ENCODE measurements at regions not wholly inside any gene's neighbourhood (a gene's known extent, or its start where the extent isn't known, plus 50 kb on each side); places are given as distances from the start of the nearest gene placed in this dataset.

- Histone ChIP-seq H2BK5ac (ENCODE audit: low read depth, low read length, poor library complexity, severe bottlenecking) (no peak overlapping the region), H3K79me1 (ENCODE audit: low read depth in 1 of 2, low read length in 2 of 2) (no peaks in the 10 kb centered on the region), H3K4ac (ENCODE audit: low read depth, low read length) (no peak overlapping the region), H3K36me3 (ENCODE audit: control insufficient read depth, insufficient read depth, low read length) (no peaks in the 10 kb centered on the region), H3K56ac (ENCODE audit: extremely low read depth, insufficient read depth, low read length) (no peak overlapping the region), H4K8ac (ENCODE audit: low read depth in 2 of 2, low read length in 2 of 2) (no peak overlapping the region), H2BK15ac (ENCODE audit: low read depth, low read length) (no peak overlapping the region), H2AK9ac (replicated peaks; ENCODE audit: low read depth, low read length, poor library complexity) (no peak overlapping the region), H2BK20ac (ENCODE audit: low read depth, low read length) (no peak overlapping the region), H3K4me3 (ENCODE audit: insufficient read depth, low read depth, low read length) (no peak overlapping the region), H3K4me1 (ENCODE audit: control insufficient read depth, insufficient read depth, low read length) (no peaks in the 10 kb centered on the region), H3K4me2 (ENCODE audit: low read depth, low read length) (no peak overlapping the region), H3K27ac (ENCODE audit: insufficient read depth, low read length) (no peak overlapping the region), H4K91ac (ENCODE audit: insufficient read depth, low read depth, low read length) (no peak overlapping the region), H2AK5ac (ENCODE audit: low read depth, low read length) (no peak overlapping the region), H3K18ac (ENCODE audit: low read depth, low read length) (no peak overlapping the region), H3K9me3 (ENCODE audit: control insufficient read depth, insufficient read depth, low read length) (no peaks in the 10 kb centered on the region), H2BK120ac (ENCODE audit: low read depth, low read length) (no peak overlapping the region), H4K20me1 (ENCODE audit: insufficient read depth, low read length) (no peaks in the 10 kb centered on the region), H3K23ac (ENCODE audit: low read depth, low read length) (no peak overlapping the region), H2AFZ (replicated peaks; ENCODE audit: low read length, poor library complexity) (no peak overlapping the region), H4K5ac (ENCODE audit: low read depth, low read length) (no peak overlapping the region), H3K9me1 (ENCODE audit: insufficient read depth, low read length) (no peaks in the 10 kb centered on the region), H3K9ac (ENCODE audit: low read depth, low read length) (no peak overlapping the region), H3K27me3 (ENCODE audit: control insufficient read depth, insufficient read depth, low read length) (peaks cover 25% of the 10 kb centered on the region), H3K14ac (replicated peaks; ENCODE audit: low read depth, low read length) (no peak overlapping the region)
- in situ Hi-C loops (cut with MboI; ENCODE audit: low sequenced_read_pairs), result no loop called here
- CTCF ChIA-PET, result no interaction called here
- TF ChIP-seq CHD1 (IDR thresholded peaks at IDR 0.05; ENCODE audit: low read depth, low read length), result no peak
- TF ChIP-seq CTCF (conservative IDR thresholded peaks at IDR 0.05; ENCODE audit: low read depth, low read length), result no peak
- TF ChIP-seq POLR2A (IDR thresholded peaks at IDR 0.05; ENCODE audit: low read depth, low read length), result no peak
- TF ChIP-seq FOS (IDR thresholded peaks at IDR 0.05; ENCODE audit: low read depth, low read length), result no peak
- no peak for TF ChIP-seq BHLHE40 (IDR thresholded peaks at IDR 0.05; ENCODE audit: low read depth, low read length)
- no peak for TF ChIP-seq SMC3 (IDR thresholded peaks at IDR 0.05; ENCODE audit: low read depth, low read length)
- no peak for TF ChIP-seq RCOR1 (IDR thresholded peaks at IDR 0.05; ENCODE audit: insufficient replicate concordance, low read length)
- no peak for TF ChIP-seq USF2 (IDR thresholded peaks at IDR 0.05; ENCODE audit: low read depth, low read length)
- 0% methylated on average over 2 of the region's 5 CpGs; no CpG with 5 or more reads in 1 of the 2 experiments for WGBS, 2 experiments (ENCODE audit: extremely low coverage in 2 of 2, insufficient read length in 1 of 2)
- dilution Hi-C loops (cut with HindIII; ENCODE audit: low sequenced_read_pairs, unreplicated experiment), result no loop called here
- intact Hi-C loops (cut with micrococcal nuclease), result no loop called here
- no peak for DNase-seq
- no TSS peak for BruUV-seq (replicated peaks)
- POLR2A ChIA-PET (ENCODE audit: unreplicated experiment), result no interaction called here
- no peak for ATAC-seq (ENCODE audit: low read depth)
These were observed 366.5 kb downstream of the MID1IP1 start for GRCh38 chrX:39167791-39168190.

All from IMR-90 (cell line).